ENCODE measurements at regions not wholly inside any gene's neighbourhood (a gene's known extent, or its start where the extent isn't known, plus 50 kb on each side); places are given as distances from the start of the nearest gene placed in this dataset.

DNA sequence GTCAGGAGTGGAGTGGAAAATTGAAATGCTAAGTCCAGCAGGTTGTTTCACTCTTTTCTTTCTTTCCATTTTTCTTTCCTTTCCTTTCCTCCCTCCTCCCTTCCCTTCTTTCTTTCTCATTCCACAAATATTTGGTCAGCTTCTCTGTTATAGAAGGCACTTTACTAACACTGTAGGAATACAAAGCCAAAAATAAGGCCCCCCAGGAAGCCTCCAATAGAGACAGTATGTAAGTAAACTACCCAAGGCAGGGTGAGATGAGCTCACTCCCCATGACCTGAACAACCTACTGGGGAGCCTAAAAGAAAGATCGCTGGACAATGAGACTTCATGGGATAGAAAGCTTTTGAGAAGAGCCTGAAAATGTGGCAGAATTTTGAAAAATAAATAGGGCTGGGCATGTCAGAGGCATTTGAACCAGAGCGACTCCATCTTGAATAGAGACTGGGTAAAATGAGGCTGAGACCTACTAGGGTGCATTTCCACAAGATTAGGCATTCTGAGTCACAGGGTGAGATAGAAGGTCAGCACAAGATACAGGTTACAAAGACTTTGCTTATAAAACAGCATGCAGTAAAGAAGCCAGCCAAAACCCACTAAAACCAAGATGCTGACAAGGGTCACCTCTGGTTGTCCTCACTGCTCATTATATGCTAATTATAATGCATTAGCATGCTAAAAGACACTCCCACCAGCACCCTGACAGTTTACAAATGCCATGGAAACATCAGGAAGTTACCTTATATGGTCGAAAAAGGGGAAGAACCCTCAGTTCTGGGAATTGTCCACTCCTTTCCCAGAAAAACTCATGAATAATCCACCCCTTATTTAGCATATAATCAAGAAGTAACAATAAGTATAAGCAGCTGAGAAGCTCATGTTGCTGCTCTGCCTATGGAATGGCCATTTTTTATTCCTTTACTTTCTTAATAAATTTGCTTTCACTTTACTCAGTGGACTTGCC lies 158.9 kb upstream of the EGFLAM start:
- no peak for DNase-seq (ENCODE audit: low read depth in 2 of 2)

DNA sequence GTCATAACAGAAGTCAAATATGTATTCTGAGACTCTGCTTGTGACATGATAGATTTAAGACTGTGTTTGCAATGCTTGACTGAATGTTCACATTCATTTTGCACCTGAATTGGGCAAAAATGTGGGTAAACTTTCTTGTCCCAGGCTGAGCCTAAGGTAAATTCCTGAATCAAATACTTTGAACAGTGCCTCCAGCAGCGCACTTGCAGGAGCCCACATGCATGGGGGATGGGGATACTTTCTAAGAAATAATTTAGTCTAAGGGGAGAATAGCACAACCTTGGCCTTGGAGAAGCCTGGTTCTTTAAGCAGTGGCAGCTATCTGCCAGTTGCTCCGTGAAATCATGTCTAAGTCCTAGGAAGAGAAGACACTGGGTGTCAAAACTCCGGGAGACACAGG lies 163.5 kb upstream of the EGFLAM start:
- no peak for DNase-seq (ENCODE audit: low read depth in 2 of 2)

DNA sequence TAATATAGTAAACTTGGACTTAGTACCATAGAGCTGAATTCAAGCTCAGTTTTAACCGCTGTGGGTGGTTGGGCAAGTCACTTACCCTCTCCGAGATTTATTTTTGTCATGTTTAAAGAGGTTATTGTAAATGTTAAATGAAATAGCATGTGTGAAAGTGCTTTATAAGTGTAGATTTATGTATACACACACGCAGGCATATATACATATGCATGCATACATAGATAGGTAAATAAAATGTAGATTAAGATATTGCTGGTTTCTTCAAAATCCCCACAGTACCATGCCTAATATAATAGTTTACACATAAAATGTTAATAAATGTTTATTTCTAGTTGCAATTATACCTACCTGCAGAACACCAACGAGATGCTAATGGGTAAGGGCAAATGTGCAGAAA lies 164.5 kb upstream of the EGFLAM start:
- DNase-seq (ENCODE audit: low read depth in 2 of 2), result no peak

DNA sequence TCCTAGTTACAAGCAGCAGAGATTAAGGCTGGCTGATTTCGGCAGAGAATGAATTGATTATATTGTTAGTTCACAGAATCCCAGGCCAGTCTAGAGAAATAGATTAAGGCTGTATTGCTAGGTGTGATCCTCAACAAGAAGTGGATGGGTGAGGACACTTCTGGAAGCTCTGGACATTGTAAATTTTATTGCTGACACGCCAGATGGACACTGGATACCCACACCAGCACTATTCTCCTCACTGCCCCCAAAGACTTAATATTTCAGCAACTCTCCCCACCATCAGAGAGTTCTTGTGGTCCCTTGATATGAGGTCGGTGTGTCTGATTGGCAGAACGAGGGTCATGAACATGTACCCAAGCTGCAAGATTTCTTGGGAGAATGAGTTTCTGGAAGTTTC lies 171.6 kb upstream of the EGFLAM start:
- no peak for DNase-seq (ENCODE audit: low read depth in 2 of 2)

DNA sequence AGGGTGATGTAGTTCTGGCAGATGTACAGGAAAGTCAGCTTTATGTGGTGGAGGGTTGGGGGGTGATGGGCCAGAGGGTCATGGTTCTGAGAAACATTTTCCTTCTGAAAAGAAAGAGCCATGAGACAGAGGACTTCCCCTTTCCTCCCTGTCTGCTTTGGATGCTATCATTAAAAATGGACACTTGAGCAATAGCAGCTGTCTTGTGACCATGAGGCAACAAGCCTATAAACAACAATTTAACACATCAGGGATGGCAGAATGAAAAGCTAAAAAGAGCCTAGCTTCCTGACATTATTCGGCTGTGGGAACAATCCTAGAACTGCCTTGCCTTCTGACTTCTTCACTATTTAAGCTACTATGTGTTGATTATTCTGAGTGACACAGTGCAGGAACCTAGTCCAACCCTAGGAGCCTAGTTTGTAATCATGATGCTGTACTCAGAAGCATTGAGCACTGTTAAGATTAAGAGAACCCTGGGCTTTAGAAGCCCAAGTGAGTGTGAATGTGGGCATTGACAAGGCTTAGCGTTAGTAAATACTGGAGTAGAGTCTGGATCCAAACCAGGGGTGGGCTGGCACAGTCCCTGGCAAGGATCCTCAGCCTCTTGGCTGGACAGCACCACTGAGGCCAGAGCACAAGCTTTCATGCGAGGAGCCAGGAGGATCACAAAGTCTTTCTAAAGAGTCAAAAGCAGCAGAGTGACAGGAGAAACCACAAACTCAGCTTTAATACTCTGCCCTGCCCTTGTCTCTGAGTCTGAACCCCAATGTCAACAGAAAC lies 178.5 kb upstream of the EGFLAM start:
- DNase-seq (ENCODE audit: low read depth in 2 of 2), result no peak

DNA sequence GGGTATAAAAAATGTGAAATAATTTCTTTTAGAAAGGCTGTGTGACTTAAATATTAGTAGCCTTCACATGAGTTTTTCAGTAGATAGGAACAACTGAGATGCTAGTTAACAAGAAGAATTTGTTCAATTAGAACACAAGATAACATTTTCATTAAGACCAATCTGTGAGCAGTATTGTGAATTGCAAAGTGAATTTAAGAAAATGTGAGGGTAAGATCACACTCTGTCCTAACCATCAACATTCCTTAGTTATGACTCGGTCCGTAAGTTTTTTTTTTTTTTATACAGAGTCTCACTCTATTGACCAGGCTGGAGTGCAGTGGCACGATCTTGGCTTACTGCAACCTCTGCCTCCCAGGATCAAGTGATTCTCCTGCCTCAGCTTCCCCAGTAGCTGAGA lies 180.2 kb upstream of the EGFLAM start:
- DNase-seq (ENCODE audit: low read depth in 2 of 2), result no peak

DNA sequence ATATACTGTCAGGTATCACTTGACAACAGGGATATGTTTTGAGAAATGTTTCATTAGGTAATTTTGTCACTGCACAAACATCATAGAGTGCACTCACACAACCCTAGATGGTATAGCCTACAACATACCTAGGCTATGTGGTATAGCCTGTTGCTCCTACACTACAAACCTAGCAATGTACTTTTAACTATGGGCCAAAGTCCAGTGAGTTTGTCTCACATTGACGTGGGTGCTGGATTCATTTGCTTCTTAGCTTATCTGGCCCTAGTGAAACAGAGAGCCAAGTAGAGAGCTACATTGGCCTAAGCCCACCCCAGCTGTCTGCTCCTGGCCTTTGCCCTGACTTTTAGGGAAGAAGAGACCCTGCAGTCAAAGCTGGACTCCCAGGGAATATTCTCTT lies 180.7 kb upstream of the EGFLAM start:
- no peak for DNase-seq (ENCODE audit: low read depth in 2 of 2)

DNA sequence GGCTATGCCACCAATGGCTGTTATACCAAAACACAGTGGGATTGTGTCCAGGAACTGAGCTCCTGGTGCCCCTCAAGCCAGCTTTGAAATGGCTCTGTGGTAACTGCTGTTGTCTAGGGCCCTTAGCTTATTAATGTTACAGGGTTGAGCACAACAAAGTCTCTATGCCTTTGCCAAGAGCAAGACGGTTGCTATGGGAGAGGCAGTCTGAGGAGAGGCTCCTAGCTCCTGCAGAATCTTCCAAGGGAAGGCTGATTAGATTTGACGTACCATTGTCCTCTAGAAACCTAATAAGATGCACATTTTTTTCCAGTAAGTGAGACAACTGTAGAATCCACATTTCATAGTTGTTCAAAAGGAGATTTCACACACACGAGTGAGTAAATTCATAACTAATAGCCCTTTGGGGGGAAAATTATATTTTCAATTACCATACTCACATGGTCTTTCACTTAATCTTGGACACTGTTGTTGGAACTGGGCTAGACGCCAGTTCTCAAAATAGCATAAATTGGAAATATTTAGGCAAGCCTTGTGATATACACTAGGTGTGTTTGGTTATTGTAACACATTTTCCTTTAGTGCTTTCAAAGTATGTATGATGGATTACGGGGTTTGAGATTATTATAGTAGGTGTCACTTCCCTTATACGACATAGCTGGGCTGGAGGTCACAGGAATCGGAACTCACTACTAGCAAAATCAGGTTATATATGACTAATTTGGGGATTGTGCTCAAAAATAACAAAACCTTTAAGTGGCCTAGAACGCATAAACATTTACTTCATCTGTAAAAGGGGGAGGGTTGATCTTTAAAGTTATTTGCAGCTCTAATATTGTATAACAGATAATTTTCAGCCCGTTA lies 186.3 kb upstream of the EGFLAM start:
- DNase-seq (ENCODE audit: low read depth in 2 of 2), result no peak

DNA sequence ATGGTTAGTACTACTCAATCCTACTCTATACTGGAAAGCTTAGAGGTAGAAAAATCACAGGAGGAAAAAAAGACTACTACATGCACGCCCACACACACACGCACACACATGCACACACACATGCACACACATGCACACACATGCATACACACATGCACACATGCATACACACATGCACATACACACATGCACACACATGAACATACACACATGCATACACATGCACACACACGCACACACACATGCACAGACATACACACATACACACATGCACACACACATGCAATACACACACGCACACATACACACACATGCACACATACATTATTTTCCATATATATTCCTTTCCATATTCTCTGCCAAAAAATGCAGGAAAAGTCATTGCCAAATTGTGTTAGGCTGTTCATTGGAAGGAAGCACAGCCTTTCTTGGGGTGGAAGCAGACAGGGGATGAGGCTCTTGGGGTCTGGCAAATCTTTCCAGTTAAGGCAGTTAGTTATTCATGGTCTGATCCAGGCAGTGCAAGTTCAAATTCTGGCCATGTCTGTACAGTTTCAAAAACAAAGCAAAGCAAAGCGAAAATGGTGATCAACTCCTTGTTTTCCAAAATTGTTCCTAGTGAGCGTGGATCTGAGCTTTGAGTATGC lies 187.9 kb upstream of the EGFLAM start:
- DNase-seq (ENCODE audit: low read depth in 2 of 2), result no peak

DNA sequence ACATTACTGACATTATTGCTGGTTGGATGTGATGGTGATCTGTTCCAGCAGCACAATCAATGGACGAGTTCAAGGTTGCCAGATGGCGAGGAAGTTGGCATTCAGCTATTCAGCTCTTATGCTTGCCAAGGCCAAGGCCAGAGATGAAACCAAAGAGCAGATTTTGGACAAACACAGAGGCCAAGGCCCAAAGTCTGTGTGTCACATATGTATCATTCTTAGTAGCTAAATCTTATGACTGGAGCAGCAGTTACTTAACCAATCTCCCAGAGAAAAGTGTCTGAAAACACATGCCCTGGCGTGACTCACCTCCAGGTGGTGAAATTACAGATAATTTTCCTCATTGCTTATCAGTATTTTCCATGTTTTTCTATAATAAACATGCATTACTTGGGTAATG lies 189.0 kb upstream of the EGFLAM start:
- DNase-seq (ENCODE audit: low read depth in 2 of 2), result no peak

DNA sequence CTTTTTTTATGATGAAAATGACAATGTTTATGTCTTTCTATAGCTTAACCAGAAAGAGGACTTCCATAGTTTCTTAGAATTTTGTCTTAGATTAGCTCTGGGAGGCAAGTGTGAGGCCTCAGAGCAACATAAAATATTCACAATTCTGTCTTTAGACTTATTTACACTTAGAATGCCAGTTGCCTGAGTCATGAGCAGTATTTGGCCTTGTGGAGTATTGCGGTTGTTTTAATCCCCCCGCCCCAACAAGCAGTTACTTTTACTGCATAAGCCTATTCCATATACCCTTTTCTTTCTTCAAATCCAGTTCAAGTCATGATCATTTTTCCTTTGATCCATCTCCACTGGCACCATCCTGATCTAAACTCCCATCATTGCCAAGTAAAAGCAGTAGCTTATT lies 198.0 kb upstream of the EGFLAM start:
- DNase-seq (ENCODE audit: low read depth in 2 of 2), result no peak

DNA sequence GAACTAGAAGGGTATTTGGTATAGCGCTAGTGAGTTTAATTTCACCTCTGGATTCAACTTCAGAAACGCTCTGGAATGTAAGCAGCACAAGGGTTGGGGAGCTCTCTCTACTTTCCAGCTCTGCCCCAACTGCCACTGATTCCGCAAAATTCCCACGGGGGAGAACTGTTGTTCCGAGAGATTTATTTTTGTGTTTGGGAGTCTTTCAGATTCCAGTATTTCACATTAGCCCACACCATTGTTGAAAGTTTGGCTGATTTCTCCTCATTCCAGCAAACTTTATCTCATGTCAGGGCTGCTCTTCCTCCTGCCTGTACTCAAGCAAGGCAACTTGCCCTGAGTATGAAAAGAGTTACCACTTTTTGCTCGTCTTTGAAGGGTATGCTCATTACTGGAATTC lies 198.5 kb upstream of the EGFLAM start:
- no peak for DNase-seq (ENCODE audit: low read depth in 2 of 2)

DNA sequence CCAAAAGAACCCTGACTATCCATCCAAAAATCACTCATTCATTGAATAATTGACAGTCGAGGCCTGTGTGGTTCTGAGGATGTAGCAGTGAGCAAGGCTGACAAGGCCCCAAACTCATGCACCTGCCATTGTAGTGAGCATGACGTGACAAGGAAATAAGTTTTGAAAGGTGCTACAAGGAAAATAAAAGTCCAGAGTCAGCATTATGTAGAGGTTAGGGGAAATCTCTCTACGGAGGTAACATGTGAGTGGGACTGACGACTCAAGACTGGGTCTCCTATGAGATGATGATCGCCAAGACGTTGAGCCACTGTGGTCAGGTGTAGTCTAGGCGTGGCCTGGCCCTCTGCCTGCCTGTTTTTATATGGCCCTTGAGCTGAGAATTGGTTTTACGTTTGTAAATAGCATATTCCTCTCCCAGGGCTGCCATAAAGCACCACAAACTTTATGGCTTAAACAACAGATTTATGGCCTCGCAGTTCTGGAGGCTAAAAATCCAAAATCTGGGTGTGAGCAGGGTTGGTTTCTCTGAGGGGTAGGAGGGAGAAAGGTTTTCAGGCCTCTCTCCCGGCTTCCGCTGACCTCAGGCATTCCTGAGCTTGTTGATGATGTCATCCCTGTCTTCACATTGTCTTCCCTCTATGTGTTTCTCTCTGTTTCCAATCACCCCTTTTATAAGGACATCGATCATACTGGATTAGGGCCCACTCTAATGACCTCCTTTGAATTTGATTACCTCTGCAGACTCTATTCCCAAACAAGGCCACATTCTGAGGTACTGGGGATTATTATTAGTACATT lies 206.4 kb upstream of the EGFLAM start:
- no peak for DNase-seq (ENCODE audit: low read depth in 2 of 2)

DNA sequence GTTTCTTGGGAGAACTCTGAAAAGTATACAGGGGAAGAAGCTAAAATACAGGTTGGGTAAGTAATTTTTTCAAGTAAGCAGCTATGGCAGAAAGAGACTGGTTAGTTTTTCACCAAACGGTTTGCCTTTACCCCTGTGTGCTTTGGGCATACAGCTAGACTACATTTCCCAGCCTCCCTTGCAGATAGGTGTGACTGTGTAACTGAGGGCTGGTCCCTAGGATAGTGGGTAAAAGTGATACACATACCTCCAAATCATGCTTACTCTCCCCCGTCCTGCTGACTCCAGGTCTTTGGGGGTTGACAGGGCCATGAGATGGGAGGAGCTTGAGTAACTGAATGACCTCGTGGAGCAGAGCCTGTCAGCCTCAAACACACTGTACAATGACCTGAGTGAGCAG lies 208.6 kb upstream of the GDNF start:
- DNase-seq (ENCODE audit: low read depth in 2 of 2), result no peak

DNA sequence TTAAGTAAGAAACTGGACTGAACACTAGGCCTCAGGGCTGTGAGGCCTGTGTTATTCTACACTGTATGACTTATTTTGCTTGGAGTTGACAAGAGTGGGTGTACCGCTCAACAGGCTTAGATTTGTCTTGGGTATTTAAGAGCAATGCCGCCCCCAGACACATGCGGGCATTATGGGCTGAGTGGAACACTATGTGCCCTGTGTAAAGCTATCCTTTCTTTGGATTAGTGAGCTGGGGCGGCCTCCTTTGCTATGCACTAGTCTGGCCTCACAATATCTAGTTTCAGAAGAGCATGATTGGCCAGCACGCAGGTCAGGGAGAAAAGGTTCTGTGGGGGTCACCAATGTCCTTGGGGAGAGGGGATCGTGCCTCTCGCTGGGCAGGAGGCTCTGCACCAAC lies 206.3 kb upstream of the GDNF start:
- DNase-seq (ENCODE audit: low read depth in 2 of 2), result no peak

DNA sequence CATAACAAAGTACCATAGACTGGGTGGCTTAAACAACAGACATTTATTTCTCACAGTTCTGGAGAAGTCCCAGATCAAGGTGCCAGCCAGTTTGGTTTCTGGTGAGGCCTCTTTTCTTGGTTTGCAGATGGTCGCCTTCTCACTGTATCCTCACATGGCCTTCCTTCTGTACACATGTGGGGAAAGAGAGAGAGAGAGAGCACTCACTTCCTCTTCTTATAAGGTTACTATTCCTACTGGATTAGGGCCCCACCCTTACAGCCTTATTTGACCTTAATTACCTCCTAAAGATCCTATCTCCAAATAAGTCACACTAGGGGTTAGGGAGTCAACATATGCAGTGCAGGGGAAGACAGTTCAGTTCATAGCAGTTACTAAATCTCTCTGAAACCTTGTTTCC lies 205.6 kb upstream of the GDNF start:
- DNase-seq (ENCODE audit: low read depth in 2 of 2), result no peak

DNA sequence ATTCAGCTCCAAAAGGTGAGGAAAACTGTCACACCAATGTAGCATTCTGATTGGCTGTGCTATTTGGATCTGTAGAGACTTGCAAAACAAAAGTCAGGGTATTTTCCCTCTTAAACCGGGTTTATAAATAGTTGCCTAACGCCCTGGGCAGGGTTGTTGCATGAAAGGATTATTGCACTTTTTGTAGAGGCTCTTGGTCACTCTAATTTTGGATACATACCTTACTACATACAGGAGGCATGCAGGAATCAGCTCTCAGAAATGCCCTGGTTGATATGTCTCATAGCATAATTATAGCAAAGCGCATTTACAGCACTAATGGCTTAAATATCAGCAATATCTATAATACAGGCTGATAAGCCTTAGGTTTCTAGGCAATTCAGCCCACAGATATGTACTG lies 200.0 kb upstream of the GDNF start:
- no peak for DNase-seq (ENCODE audit: low read depth in 2 of 2)

DNA sequence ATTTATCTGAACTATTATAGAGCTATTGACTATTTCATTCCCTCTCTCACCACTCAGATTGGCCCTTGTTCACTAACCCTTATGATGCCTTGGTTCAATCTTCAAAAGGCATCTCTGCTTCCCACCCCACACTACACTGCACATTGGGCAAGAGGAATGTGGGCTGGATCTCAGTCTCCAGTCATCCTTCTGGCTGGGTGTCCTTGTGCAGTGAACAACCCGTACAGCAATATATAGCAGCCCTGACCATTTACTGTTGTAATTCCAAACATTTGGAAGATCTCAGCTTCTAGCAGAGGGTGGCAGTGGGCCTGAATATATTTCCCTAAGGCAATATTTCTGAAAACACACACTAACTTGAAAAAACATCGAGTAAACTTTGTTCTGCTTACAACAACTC lies 199.2 kb upstream of the GDNF start:
- DNase-seq (ENCODE audit: low read depth in 2 of 2), result no peak

DNA sequence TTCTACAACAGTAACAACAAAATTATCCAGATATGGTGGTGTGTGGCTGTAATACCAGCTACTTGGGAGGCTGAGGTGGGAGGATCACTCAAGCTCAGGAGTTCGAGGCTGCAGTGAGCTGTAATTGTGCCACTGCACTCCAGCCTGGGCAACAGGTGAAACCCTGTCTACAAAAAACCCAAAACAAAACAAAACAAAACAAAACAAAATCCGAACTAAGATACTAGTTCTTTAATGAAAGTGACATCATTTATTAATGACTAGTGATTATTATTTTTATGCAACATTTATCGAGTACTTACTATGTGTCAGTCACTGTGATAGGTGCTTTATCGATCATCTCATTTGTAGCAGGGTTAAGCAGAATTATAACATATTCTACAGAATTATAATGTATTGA lies 196.9 kb upstream of the GDNF start:
- DNase-seq (ENCODE audit: low read depth in 2 of 2), result no peak

DNA sequence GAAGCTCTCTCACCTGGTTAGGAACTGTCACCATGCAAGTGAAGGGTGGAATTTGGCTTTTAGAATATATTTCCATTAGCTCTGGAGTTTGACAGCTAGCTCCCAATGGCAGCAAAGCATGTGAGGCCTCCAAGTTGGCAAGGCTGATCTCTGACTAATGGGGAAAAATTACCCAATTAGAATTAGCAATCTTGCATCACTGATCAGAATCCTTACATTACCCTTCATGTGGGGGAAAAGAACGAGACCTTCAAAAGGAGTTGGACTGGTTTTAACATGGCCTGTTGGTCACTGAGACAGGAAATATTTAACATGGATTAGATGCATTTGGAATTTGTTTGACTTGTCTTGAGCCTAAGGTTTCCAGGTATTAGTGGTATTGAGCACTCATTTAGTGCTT lies 192.3 kb upstream of the GDNF start:
- no peak for DNase-seq (ENCODE audit: low read depth in 2 of 2)

DNA sequence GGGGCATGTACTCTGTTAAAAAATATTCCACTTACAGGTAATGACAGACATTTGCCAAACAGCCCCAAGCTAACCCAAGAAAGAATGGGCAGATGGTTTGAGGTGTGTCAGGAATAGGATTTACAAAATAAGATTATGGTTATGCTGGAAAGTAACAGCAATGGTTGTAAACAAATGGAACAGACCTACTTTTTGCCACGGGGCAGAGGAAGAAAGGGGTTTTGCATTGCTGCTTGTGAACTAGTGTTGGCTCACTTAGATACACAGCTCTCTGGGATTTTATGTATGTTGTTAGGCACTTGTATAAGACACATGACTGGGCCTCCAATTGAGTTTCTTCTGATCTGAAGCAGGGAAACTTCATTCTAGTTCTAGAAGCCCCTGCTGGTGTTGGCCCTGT lies 191.5 kb upstream of the GDNF start:
- no peak for DNase-seq (ENCODE audit: low read depth in 2 of 2)

Measured in stimulated activated CD8-positive, alpha-beta memory T cell treated with anti-CD3 and anti-CD28 coated beads, Interleukin-7, amount 100 ng/mL, for 4 hours (primary cell).